Keratinocyte (primary cell): ENCODE measurements at regions not wholly inside any gene's neighbourhood (a gene's known extent, or its start where the extent isn't known, plus 50 kb on each side); places are given as distances from the start of the nearest gene placed in this dataset.

Experiments used
- DNase-seq: peaks from one replicate; pipeline ENCODE4 v3.0.0-alpha.2; 2011; ENCODE audit warnings: low read depth, missing footprints, low spot score
- FAIRE-seq: peaks from 2 replicates; lab custom pipeline; 2011; peaks lifted over from hg19 to GRCh38; lab: Jason Lieb, UNC
- H2AFZ ChIP-seq: 2 replicates; pipeline ENCODE4 v1.6.0; 2012; ENCODE audit warnings: low read length, control low read depth, inconsistent platforms; ENCODE audit not compliant: control insufficient read depth
- H3K27ac ChIP-seq: 2 replicates; pipeline ENCODE4 v1.5.1; 2011; ENCODE audit warnings: low read length; ENCODE audit not compliant: control insufficient read depth, insufficient read depth
- H3K27me3 ChIP-seq: 3 replicates; pipeline ENCODE4 v1.6.0; 2011; ENCODE audit warnings: low read length; ENCODE audit not compliant: control insufficient read depth, insufficient read depth; ENCODE audit errors: extremely low read depth
- H3K36me3 ChIP-seq, 2 experiments: 2 replicates in 1 of 2; 3 replicates in 1 of 2; pipeline ENCODE4 v1.5.1; 2011; ENCODE audit warnings: low read length in 2 of 2, mild to moderate bottlenecking in 1 of 2; ENCODE audit not compliant: control insufficient read depth in 2 of 2, insufficient read depth in 2 of 2; ENCODE audit errors: extremely low read depth in 1 of 2
- H3K4me1 ChIP-seq: 3 replicates; pipeline ENCODE4 v1.5.1; 2011; ENCODE audit warnings: low read length; ENCODE audit not compliant: control insufficient read depth, insufficient read depth; ENCODE audit errors: extremely low read depth
- H3K4me2 ChIP-seq: 3 replicates; pipeline ENCODE4 v1.6.0; 2011; ENCODE audit warnings: low read depth, low read length; ENCODE audit not compliant: control insufficient read depth, insufficient read depth; ENCODE audit errors: extremely low read depth
- H3K4me3 ChIP-seq, 3 experiments: fragments of 200-600 bp in 1 of 3; sonication (generic) in 1 of 3; 2 replicates in 2 of 3; 3 replicates in 1 of 3; pipeline ENCODE4 v1.5.1; 2011 to 2016; ENCODE audit warnings: low read length in 3 of 3, mild to moderate bottlenecking in 3 of 3, control low read depth in 2 of 3, inconsistent platforms in 1 of 3, low read depth in 1 of 3, mixed read lengths in 1 of 3, mixed run types in 1 of 3, moderate library complexity in 1 of 3; ENCODE audit not compliant: control insufficient read depth in 2 of 3, insufficient read depth in 2 of 3; ENCODE audit errors: extremely low read depth in 1 of 3
- H3K79me2 ChIP-seq: 2 replicates; pipeline ENCODE4 v1.6.0; 2012; ENCODE audit warnings: low read length; ENCODE audit not compliant: control insufficient read depth, insufficient read depth
- H3K9ac ChIP-seq: 3 replicates; pipeline ENCODE4 v1.6.0; 2011; ENCODE audit warnings: low read length; ENCODE audit not compliant: control insufficient read depth, insufficient read depth; ENCODE audit errors: extremely low read depth
- H3K9me1 ChIP-seq: 3 replicates; pipeline ENCODE4 v1.6.0; 2011; ENCODE audit warnings: low read length; ENCODE audit not compliant: control insufficient read depth, insufficient read depth; ENCODE audit errors: extremely low read depth
- H3K9me3 ChIP-seq: 2 replicates; pipeline ENCODE4 v1.5.1; 2012; ENCODE audit warnings: low read depth, low read length; ENCODE audit not compliant: control insufficient read depth
- H4K20me1 ChIP-seq: 3 replicates; pipeline ENCODE4 v1.6.0; 2011; ENCODE audit warnings: low read length; ENCODE audit not compliant: control insufficient read depth, insufficient read depth; ENCODE audit errors: extremely low read depth
- CTCF ChIP-seq, 3 experiments: IDR thresholded peaks in 1 of 3; conservative IDR thresholded peaks in 1 of 3; optimal IDR thresholded peaks in 1 of 3; 2 replicates in 2 of 3; 3 replicates in 1 of 3; pipeline versions ENCODE3 to v1.5.1; 2011; ENCODE audit warnings: low read length in 3 of 3, mild to moderate bottlenecking in 3 of 3, moderate library complexity in 2 of 3, control low read depth in 1 of 3, inconsistent platforms in 1 of 3; ENCODE audit not compliant: insufficient read depth in 2 of 3; ENCODE audit errors: extremely low read depth in 1 of 3
- EZH2 ChIP-seq: IDR thresholded peaks from one replicate; pipeline ENCODE4 v1.6.1; 2012; ENCODE audit warnings: inconsistent platforms, mild to moderate bottlenecking, low read length, moderate library complexity
- dilution Hi-C: fragments of 300-500 bp; cut with MboI; formaldehyde crosslinking; loops from one replicate; pipeline ENCODE4 v1.7.0; 2020; ENCODE audit warnings: low sequenced_read_pairs; ENCODE audit not compliant: extremely low pct_ligation_motif_present

- no peak for FAIRE-seq
- TF ChIP-seq CTCF (optimal IDR thresholded peaks at IDR 0.05 in 1 of 3, IDR thresholded peaks at IDR 0.05 in 1 of 3, conservative IDR thresholded peaks at IDR 0.05 in 1 of 3; ENCODE audit: extremely low read depth in 1 of 3, insufficient read depth in 2 of 3, low read length in 3 of 3) (no peak), EZH2 (no peak)
- no peaks in the 10 kb centered on the region for H3K4me1 ChIP-seq
- no peaks in the 10 kb centered on the region for H3K9me1 ChIP-seq
- H3K27me3 ChIP-seq = no peaks in the 10 kb centered on the region
- H2AFZ ChIP-seq = no peak overlapping the region
- no peak for DNase-seq
- H3K9ac ChIP-seq = no peak overlapping the region
- no peak overlapping the region for H3K4me2 ChIP-seq
- no peaks in the 10 kb centered on the region for H3K36me3 ChIP-seq
- no peaks in the 10 kb centered on the region for H4K20me1 ChIP-seq
- dilution Hi-C loops = no loop called here
- peaks cover 2% of the 10 kb centered on the region for H3K9me3 ChIP-seq
- no peak overlapping the region for H3K4me3 ChIP-seq
- no peak overlapping the region for H3K27ac ChIP-seq
- H3K79me2 ChIP-seq = no peaks in the 10 kb centered on the region
Observed at GRCh38 chr16:9484426-9484825, 393.0 kb downstream of the HAPSTR1 start.

GRCh38 chr16:9484881-9485280 is 393.4 kb downstream of the HAPSTR1 start:
- dilution Hi-C loops = no loop called here
- Histone ChIP-seq H3K79me2 (no peaks in the 10 kb centered on the region), H3K27me3 (no peaks in the 10 kb centered on the region), H3K9me1 (no peaks in the 10 kb centered on the region), H3K9ac (no peak overlapping the region), H3K27ac (no peak overlapping the region), H3K36me3 (no peaks in the 10 kb centered on the region), H4K20me1 (no peaks in the 10 kb centered on the region), H2AFZ (no peak overlapping the region), H3K4me1 (no peaks in the 10 kb centered on the region), H3K9me3 (peaks cover 2% of the 10 kb centered on the region), H3K4me2 (no peak overlapping the region), H3K4me3 (no peak overlapping the region)
- FAIRE-seq = no peak
- no peak for DNase-seq
- TF ChIP-seq EZH2 (no peak), CTCF (optimal IDR thresholded peaks at IDR 0.05 in 1 of 3, IDR thresholded peaks at IDR 0.05 in 1 of 3, conservative IDR thresholded peaks at IDR 0.05 in 1 of 3; ENCODE audit: extremely low read depth in 1 of 3, insufficient read depth in 2 of 3, low read length in 3 of 3) (no peak)
